HG02571 (cell line): ENCODE measurements at regions not wholly inside any gene's neighbourhood (a gene's known extent, or its start where the extent isn't known, plus 50 kb on each side); places are given as distances from the start of the nearest gene placed in this dataset.

Experiments
- ATAC-seq: cut with Tn5 transposase; IDR thresholded peaks from one replicate; pipeline ENCODE4 v1.9.1; 2021; ENCODE audit warnings: mild to moderate bottlenecking, moderate library complexity; ENCODE audit not compliant: unreplicated experiment

GRCh38 chr10:131758939-131759301 is 141.9 kb upstream of the PPP2R2D start:
- no peak for ATAC-seq

GRCh38 chr10:131759347-131759746 is 141.5 kb upstream of the PPP2R2D start:
- ATAC-seq, result no peak

- ATAC-seq, result no peak
Observed at GRCh38 chr10:131760416-131761166, 140.2 kb upstream of the PPP2R2D start.

GRCh38 chr10:131762789-131763696 is 137.8 kb upstream of the PPP2R2D start:
- ATAC-seq, result no peak

- ATAC-seq, result no peak
Observed at GRCh38 chr10:131764929-131765328, 135.9 kb upstream of the PPP2R2D start.

- no peak for ATAC-seq
Observed at GRCh38 chr10:131766096-131766495, 134.7 kb upstream of the PPP2R2D start.

GRCh38 chr10:131767716-131768115 is 133.1 kb upstream of the PPP2R2D start:
- ATAC-seq, result no peak

GRCh38 chr10:131769571-131770410 is 131.0 kb upstream of the PPP2R2D start:
- no peak for ATAC-seq

GRCh38 chr10:131770946-131771633 is 129.7 kb upstream of the PPP2R2D start:
- ATAC-seq, result no peak

GRCh38 chr10:131771634-131772358 is 129.0 kb upstream of the PPP2R2D start:
- ATAC-seq, result no peak

- no peak for ATAC-seq
Observed at GRCh38 chr10:131772441-131772840, 128.4 kb upstream of the PPP2R2D start.

GRCh38 chr10:131773370-131774343 is 127.2 kb upstream of the PPP2R2D start:
- no peak for ATAC-seq

- no peak for ATAC-seq
Observed at GRCh38 chr10:131774681-131775085, 126.1 kb upstream of the PPP2R2D start.

GRCh38 chr10:131775433-131775832 is 125.4 kb upstream of the PPP2R2D start:
- ATAC-seq, result no peak

- no peak for ATAC-seq
Observed at GRCh38 chr10:131775833-131776232, 125.0 kb upstream of the PPP2R2D start.

- no peak for ATAC-seq
Observed at GRCh38 chr10:131776496-131776895, 124.3 kb upstream of the PPP2R2D start.

- no peak for ATAC-seq
Observed at GRCh38 chr10:131777162-131777561, 123.6 kb upstream of the PPP2R2D start.

GRCh38 chr10:131777921-131778320 is 122.9 kb upstream of the PPP2R2D start:
- no peak for ATAC-seq

GRCh38 chr10:131778385-131778784 is 122.4 kb upstream of the PPP2R2D start:
- ATAC-seq, result no peak
